ENCODE measurements at regions not wholly inside any gene's neighbourhood (a gene's known extent, or its start where the extent isn't known, plus 50 kb on each side); places are given as distances from the start of the nearest gene placed in this dataset.

GRCh38 chr12:78470354-78471195 is 394.0 kb upstream of the SYT1 start:
- no peak for TF ChIP-seq POLR2A (IDR thresholded peaks at IDR 0.05)
- peak in 3 of 5 experiments; percentile 9 to 24 (median 15) for TF ChIP-seq CTCF (IDR thresholded peaks at IDR 0.05)
